ENCODE measurements at regions not wholly inside any gene's neighbourhood (a gene's known extent, or its start where the extent isn't known, plus 50 kb on each side); places are given as distances from the start of the nearest gene placed in this dataset.

- DNase-seq (ENCODE audit: low spot score): no peak
Measured at GRCh38 chr4:10334506-10335028, 122.7 kb downstream of the ZNF518B start.

- no peak for DNase-seq (ENCODE audit: low spot score)
Measured at GRCh38 chr4:10333942-10334341, 123.3 kb downstream of the ZNF518B start.

GRCh38 chr4:10326075-10326474, 131.2 kb downstream of the ZNF518B start:
- DNase-seq (ENCODE audit: low spot score): no peak

GRCh38 chr4:10321931-10322330, 135.3 kb downstream of the ZNF518B start:
- DNase-seq (ENCODE audit: low spot score): no peak

- no peak for DNase-seq (ENCODE audit: low spot score)
Measured at GRCh38 chr4:10320130-10320529, 137.1 kb downstream of the ZNF518B start.

- DNase-seq (ENCODE audit: low spot score): no peak
Measured at GRCh38 chr4:10317345-10317744, 139.9 kb downstream of the ZNF518B start.

- no peak for DNase-seq (ENCODE audit: low spot score)
Measured at GRCh38 chr4:10316851-10317250, 140.4 kb downstream of the ZNF518B start.

- DNase-seq (ENCODE audit: low spot score): no peak
Measured at GRCh38 chr4:10315638-10316037, 141.6 kb downstream of the ZNF518B start.

- no peak for DNase-seq (ENCODE audit: low spot score)
Measured at GRCh38 chr4:10312568-10312967, 144.7 kb downstream of the ZNF518B start.

- no peak for DNase-seq (ENCODE audit: low spot score)
Measured at GRCh38 chr4:10311939-10312338, 145.3 kb downstream of the ZNF518B start.

GRCh38 chr4:10305816-10306215, 151.4 kb downstream of the ZNF518B start:
- no peak for DNase-seq (ENCODE audit: low spot score)

- no peak for DNase-seq (ENCODE audit: low spot score)
Measured at GRCh38 chr4:10303291-10303690, 153.9 kb downstream of the ZNF518B start.

- DNase-seq (ENCODE audit: low spot score): no peak
Measured at GRCh38 chr4:10302096-10302495, 155.1 kb downstream of the ZNF518B start.

- DNase-seq (ENCODE audit: low spot score): no peak
Measured at GRCh38 chr4:10299601-10300000, 157.6 kb downstream of the ZNF518B start.

- DNase-seq (ENCODE audit: low spot score): no peak
Measured at GRCh38 chr4:10298681-10299080, 158.5 kb downstream of the ZNF518B start.

GRCh38 chr4:10296730-10297129, 160.5 kb downstream of the ZNF518B start:
- no peak for DNase-seq (ENCODE audit: low spot score)

- no peak for DNase-seq (ENCODE audit: low spot score)
Measured at GRCh38 chr4:10295301-10295700, 161.9 kb downstream of the ZNF518B start.

- no peak for DNase-seq (ENCODE audit: low spot score)
Measured at GRCh38 chr4:10289538-10289906, 167.7 kb downstream of the ZNF518B start.

GRCh38 chr4:10288830-10289537, 168.2 kb downstream of the ZNF518B start:
- no peak for DNase-seq (ENCODE audit: low spot score)

GRCh38 chr4:10285028-10285427, 168.4 kb upstream of the WDR1 start:
- no peak for DNase-seq (ENCODE audit: low spot score)

- DNase-seq (ENCODE audit: low spot score): no peak
Measured at GRCh38 chr4:10283761-10284160, 167.2 kb upstream of the WDR1 start.

GRCh38 chr4:10281996-10282395, 165.4 kb upstream of the WDR1 start:
- DNase-seq (ENCODE audit: low spot score): no peak

- no peak for DNase-seq (ENCODE audit: low spot score)
Measured at GRCh38 chr4:10279261-10279660, 162.7 kb upstream of the WDR1 start.

GRCh38 chr4:10278071-10278470, 161.5 kb upstream of the WDR1 start:
- DNase-seq (ENCODE audit: low spot score): no peak
